ENCODE measurements at regions not wholly inside any gene's neighbourhood (a gene's known extent, or its start where the extent isn't known, plus 50 kb on each side); places are given as distances from the start of the nearest gene placed in this dataset.

GRCh38 chr12:123032736-123033391 lies 52.4 kb downstream of the ARL6IP4 start:
- TF ChIP-seq, protein P1, sequence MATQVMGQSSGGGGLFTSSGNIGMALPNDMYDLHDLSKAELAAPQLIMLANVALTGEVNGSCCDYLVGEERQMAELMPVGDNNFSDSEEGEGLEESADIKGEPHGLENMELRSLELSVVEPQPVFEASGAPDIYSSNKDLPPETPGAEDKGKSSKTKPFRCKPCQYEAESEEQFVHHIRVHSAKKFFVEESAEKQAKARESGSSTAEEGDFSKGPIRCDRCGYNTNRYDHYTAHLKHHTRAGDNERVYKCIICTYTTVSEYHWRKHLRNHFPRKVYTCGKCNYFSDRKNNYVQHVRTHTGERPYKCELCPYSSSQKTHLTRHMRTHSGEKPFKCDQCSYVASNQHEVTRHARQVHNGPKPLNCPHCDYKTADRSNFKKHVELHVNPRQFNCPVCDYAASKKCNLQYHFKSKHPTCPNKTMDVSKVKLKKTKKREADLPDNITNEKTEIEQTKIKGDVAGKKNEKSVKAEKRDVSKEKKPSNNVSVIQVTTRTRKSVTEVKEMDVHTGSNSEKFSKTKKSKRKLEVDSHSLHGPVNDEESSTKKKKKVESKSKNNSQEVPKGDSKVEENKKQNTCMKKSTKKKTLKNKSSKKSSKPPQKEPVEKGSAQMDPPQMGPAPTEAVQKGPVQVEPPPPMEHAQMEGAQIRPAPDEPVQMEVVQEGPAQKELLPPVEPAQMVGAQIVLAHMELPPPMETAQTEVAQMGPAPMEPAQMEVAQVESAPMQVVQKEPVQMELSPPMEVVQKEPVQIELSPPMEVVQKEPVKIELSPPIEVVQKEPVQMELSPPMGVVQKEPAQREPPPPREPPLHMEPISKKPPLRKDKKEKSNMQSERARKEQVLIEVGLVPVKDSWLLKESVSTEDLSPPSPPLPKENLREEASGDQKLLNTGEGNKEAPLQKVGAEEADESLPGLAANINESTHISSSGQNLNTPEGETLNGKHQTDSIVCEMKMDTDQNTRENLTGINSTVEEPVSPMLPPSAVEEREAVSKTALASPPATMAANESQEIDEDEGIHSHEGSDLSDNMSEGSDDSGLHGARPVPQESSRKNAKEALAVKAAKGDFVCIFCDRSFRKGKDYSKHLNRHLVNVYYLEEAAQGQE (IDR thresholded peaks at IDR 0.05; ENCODE audit: borderline replicate concordance): no peak
- TF ChIP-seq EP300 (conservative IDR thresholded peaks at IDR 0.05; ENCODE audit: poor library complexity, severe bottlenecking) (no peak), POLR2AphosphoS5 (IDR thresholded peaks at IDR 0.05) (no peak), EZH2 (IDR thresholded peaks at IDR 0.05; ENCODE audit: borderline replicate concordance, insufficient read depth, low read length, poor library complexity, severe bottlenecking) (no peak)
- Histone ChIP-seq H4K20me1 (ENCODE audit: insufficient read depth) (no peaks in the 10 kb centered on the region), H3K27ac (ENCODE audit: low read length) (no peak overlapping the region), H3K9ac (ENCODE audit: low read length) (no peak overlapping the region), H3K4me3 (ENCODE audit: low read length) (no peak overlapping the region), H3K9me2 (ENCODE audit: insufficient read depth, low read length) (no peaks in the 10 kb centered on the region), H3K27me3 (ENCODE audit: insufficient read depth, low read depth, low read length) (no peaks in the 10 kb centered on the region), H3K9me3 (ENCODE audit: low read length) (no peaks in the 10 kb centered on the region), H3K36me3 (ENCODE audit: insufficient read depth, low read length) (no peaks in the 10 kb centered on the region), H2AFZ (ENCODE audit: low read depth, low read length) (no peak overlapping the region), H3K79me2 (replicated peaks; ENCODE audit: insufficient read depth, low read length) (no peaks in the 10 kb centered on the region), H3F3A (ENCODE audit: insufficient read depth, low read length, poor library complexity, severe bottlenecking) (no peaks in the 10 kb centered on the region), H3K4me2 (ENCODE audit: low read length) (no peak overlapping the region)
